ENCODE measurements at regions not wholly inside any gene's neighbourhood (a gene's known extent, or its start where the extent isn't known, plus 50 kb on each side); places are given as distances from the start of the nearest gene placed in this dataset.

GRCh38 chr15:69624155-69624520 lies 171.5 kb downstream of the RPLP1 start:
- Histone ChIP-seq H3K4me3 (ENCODE audit: insufficient read depth, low read depth, low read length) (no peak overlapping the region), H3K36me3 (replicated peaks; ENCODE audit: control insufficient read depth, insufficient read depth, low read length) (no peaks in the 10 kb centered on the region), H3K27me3 (ENCODE audit: control insufficient read depth, insufficient read depth, low read length) (no peaks in the 10 kb centered on the region)
- no peak for DNase-seq

GRCh38 chr15:69624816-69625215 lies 172.2 kb downstream of the RPLP1 start:
- no peak for DNase-seq
- Histone ChIP-seq H3K27me3 (ENCODE audit: control insufficient read depth, insufficient read depth, low read length) (no peaks in the 10 kb centered on the region), H3K4me3 (ENCODE audit: insufficient read depth, low read depth, low read length) (no peak overlapping the region), H3K36me3 (replicated peaks; ENCODE audit: control insufficient read depth, insufficient read depth, low read length) (no peaks in the 10 kb centered on the region)

GRCh38 chr15:69625328-69625727 lies 172.7 kb downstream of the RPLP1 start:
- Histone ChIP-seq H3K36me3 (replicated peaks; ENCODE audit: control insufficient read depth, insufficient read depth, low read length) (no peaks in the 10 kb centered on the region), H3K4me3 (ENCODE audit: insufficient read depth, low read depth, low read length) (no peak overlapping the region), H3K27me3 (ENCODE audit: control insufficient read depth, insufficient read depth, low read length) (no peaks in the 10 kb centered on the region)
- no peak for DNase-seq

GRCh38 chr15:69626095-69627066 lies 173.8 kb downstream of the RPLP1 start:
- Histone ChIP-seq H3K27me3 (ENCODE audit: control insufficient read depth, insufficient read depth, low read length) (no peaks in the 10 kb centered on the region), H3K36me3 (replicated peaks; ENCODE audit: control insufficient read depth, insufficient read depth, low read length) (no peaks in the 10 kb centered on the region), H3K4me3 (ENCODE audit: insufficient read depth, low read depth, low read length) (no peak overlapping the region)
- DNase-seq, result no peak

GRCh38 chr15:69627548-69628158 lies 175.0 kb downstream of the RPLP1 start:
- no peaks in the 10 kb centered on the region for H3K27me3 ChIP-seq (ENCODE audit: control insufficient read depth, insufficient read depth, low read length)
- no peaks in the 10 kb centered on the region for H3K36me3 ChIP-seq (replicated peaks; ENCODE audit: control insufficient read depth, insufficient read depth, low read length)
- DNase-seq, result no peak
- no peak overlapping the region for H3K4me3 ChIP-seq (ENCODE audit: insufficient read depth, low read depth, low read length)

GRCh38 chr15:69628256-69629093 lies 175.9 kb downstream of the RPLP1 start:
- Histone ChIP-seq H3K4me3 (ENCODE audit: insufficient read depth, low read depth, low read length) (no peak overlapping the region), H3K36me3 (replicated peaks; ENCODE audit: control insufficient read depth, insufficient read depth, low read length) (no peaks in the 10 kb centered on the region), H3K27me3 (ENCODE audit: control insufficient read depth, insufficient read depth, low read length) (no peaks in the 10 kb centered on the region)
- DNase-seq, result no peak

GRCh38 chr15:69629631-69630161 lies 177.1 kb downstream of the RPLP1 start:
- H3K27me3 ChIP-seq (ENCODE audit: control insufficient read depth, insufficient read depth, low read length), result no peaks in the 10 kb centered on the region
- H3K4me3 ChIP-seq (ENCODE audit: insufficient read depth, low read depth, low read length), result no peak overlapping the region
- no peak for DNase-seq
- no peaks in the 10 kb centered on the region for H3K36me3 ChIP-seq (replicated peaks; ENCODE audit: control insufficient read depth, insufficient read depth, low read length)

- Histone ChIP-seq H3K4me3 (ENCODE audit: insufficient read depth, low read depth, low read length) (no peak overlapping the region), H3K27me3 (ENCODE audit: control insufficient read depth, insufficient read depth, low read length) (no peaks in the 10 kb centered on the region), H3K36me3 (replicated peaks; ENCODE audit: control insufficient read depth, insufficient read depth, low read length) (no peaks in the 10 kb centered on the region)
- DNase-seq, result no peak
Observed at GRCh38 chr15:69631005-69631404, 178.4 kb downstream of the RPLP1 start.

- no peaks in the 10 kb centered on the region for H3K36me3 ChIP-seq (replicated peaks; ENCODE audit: control insufficient read depth, insufficient read depth, low read length)
- H3K4me3 ChIP-seq (ENCODE audit: insufficient read depth, low read depth, low read length), result no peak overlapping the region
- H3K27me3 ChIP-seq (ENCODE audit: control insufficient read depth, insufficient read depth, low read length), result no peaks in the 10 kb centered on the region
- DNase-seq, result no peak
Observed at GRCh38 chr15:69631978-69632377, 179.4 kb downstream of the RPLP1 start.

- no peak for DNase-seq
- H3K36me3 ChIP-seq (replicated peaks; ENCODE audit: control insufficient read depth, insufficient read depth, low read length), result no peaks in the 10 kb centered on the region
Observed at GRCh38 chr15:69634860-69635259, 182.2 kb downstream of the RPLP1 start.

GRCh38 chr15:69636169-69636915 lies 183.7 kb downstream of the RPLP1 start:
- no peaks in the 10 kb centered on the region for H3K27me3 ChIP-seq (ENCODE audit: control insufficient read depth, insufficient read depth, low read length)
- no peaks in the 10 kb centered on the region for H3K36me3 ChIP-seq (replicated peaks; ENCODE audit: control insufficient read depth, insufficient read depth, low read length)
- H3K4me3 ChIP-seq (ENCODE audit: insufficient read depth, low read depth, low read length), result no peak overlapping the region
- no peak for DNase-seq

More at GRCh38 chr15:69634860-69635259, 182.2 kb downstream of the RPLP1 start:
- H3K4me3 ChIP-seq (ENCODE audit: insufficient read depth, low read depth, low read length), result no peak overlapping the region
- H3K27me3 ChIP-seq (ENCODE audit: control insufficient read depth, insufficient read depth, low read length), result no peaks in the 10 kb centered on the region

GRCh38 chr15:69637818-69638217 lies 185.2 kb downstream of the RPLP1 start:
- no peak for DNase-seq
- no peaks in the 10 kb centered on the region for H3K36me3 ChIP-seq (replicated peaks; ENCODE audit: control insufficient read depth, insufficient read depth, low read length)
- H3K27me3 ChIP-seq (ENCODE audit: control insufficient read depth, insufficient read depth, low read length), result no peaks in the 10 kb centered on the region
- no peak overlapping the region for H3K4me3 ChIP-seq (ENCODE audit: insufficient read depth, low read depth, low read length)

- H3K27me3 ChIP-seq (ENCODE audit: control insufficient read depth, insufficient read depth, low read length), result no peaks in the 10 kb centered on the region
- DNase-seq, result no peak
- H3K36me3 ChIP-seq (replicated peaks; ENCODE audit: control insufficient read depth, insufficient read depth, low read length), result no peaks in the 10 kb centered on the region
- H3K4me3 ChIP-seq (ENCODE audit: insufficient read depth, low read depth, low read length), result no peak overlapping the region
Observed at GRCh38 chr15:69643476-69643875, 190.9 kb downstream of the RPLP1 start.

- no peaks in the 10 kb centered on the region for H3K36me3 ChIP-seq (replicated peaks; ENCODE audit: control insufficient read depth, insufficient read depth, low read length)
- no peak overlapping the region for H3K4me3 ChIP-seq (ENCODE audit: insufficient read depth, low read depth, low read length)
- H3K27me3 ChIP-seq (ENCODE audit: control insufficient read depth, insufficient read depth, low read length), result no peaks in the 10 kb centered on the region
- no peak for DNase-seq
Observed at GRCh38 chr15:69643971-69644370, 191.4 kb downstream of the RPLP1 start.
